NOMO-1 treated with dmso at 0.1 percent for 144 hours (cell line): ENCODE measurements at regions not wholly inside any gene's neighbourhood (a gene's known extent, or its start where the extent isn't known, plus 50 kb on each side); places are given as distances from the start of the nearest gene placed in this dataset.
"Not testable (repeated sequence)": the region's sequence is repeated elsewhere in the genome, so short reads cannot be mapped to it uniquely, and the experiment has no call there.

Experiments
- DNase-seq: peaks from one replicate; lab custom pipeline; 2025; ENCODE audit not compliant: unreplicated experiment; lab: John Stamatoyannopoulos, UW

DNA sequence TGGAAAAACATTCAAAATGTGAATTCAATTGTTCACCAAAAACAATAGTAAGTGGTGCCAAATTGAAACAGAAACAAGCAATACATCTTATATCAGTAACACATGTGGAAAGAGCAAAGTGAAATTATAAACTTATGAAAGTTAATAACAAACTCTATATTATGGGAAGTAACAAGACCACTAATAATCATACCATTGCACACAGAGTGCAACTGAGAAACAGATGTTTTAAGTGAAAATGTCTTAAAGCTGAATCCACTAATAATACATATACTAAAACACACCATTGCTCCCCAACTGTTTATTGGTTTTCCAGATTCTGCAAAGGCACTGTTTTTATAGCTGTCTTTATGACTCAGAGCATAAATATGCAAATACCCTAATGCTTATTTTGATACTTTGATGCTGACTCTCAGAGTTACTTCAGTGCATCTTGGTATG lies 292.3 kb downstream of the RFPL4B start:
- DNase-seq: no peak

- DNase-seq: no peak
Measured at GRCh38 chr6:112640891-112641290, 293.8 kb downstream of the RFPL4B start.

DNA sequence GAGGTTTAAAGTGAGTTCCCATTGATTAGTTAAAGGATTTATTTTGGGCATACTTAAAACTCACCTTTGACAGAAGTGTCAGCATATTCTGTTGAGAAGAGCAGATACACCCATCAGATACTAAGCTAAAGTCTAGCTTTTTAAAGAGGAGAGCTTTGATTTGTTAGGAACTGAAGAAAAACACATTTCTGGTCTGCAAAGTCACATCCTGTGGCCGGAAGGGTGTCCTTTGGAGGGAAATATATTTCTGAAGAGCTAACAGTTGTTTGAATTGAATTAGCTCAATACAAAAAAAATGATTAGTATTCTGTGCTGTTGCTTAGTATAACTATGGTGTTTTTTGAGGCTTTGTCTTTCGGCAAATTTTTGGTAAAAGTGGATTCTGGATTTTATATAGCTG lies 302.7 kb downstream of the RFPL4B start:
- DNase-seq: no peak

- no peak for DNase-seq
Measured at GRCh38 chr6:112651239-112651638, 304.1 kb downstream of the RFPL4B start.

DNA sequence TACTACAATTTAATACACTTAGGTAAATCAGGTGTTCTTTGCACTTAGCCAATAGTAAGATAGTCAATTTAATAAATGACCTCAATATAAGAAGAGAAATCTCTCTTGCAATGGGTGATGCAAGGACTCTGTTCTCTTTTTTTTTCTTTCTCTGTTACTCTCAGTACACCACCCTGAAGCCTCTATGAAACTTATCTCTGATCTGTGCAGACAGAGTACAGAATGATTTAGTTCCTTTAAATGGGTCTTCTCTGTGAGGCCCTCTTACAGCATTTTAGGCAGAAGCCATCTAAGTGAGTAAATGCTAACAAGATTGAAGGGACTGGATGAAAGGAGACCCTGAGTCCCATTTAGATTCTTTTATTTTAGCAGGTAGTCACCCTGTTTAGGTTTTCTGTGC lies 312.8 kb downstream of the RFPL4B start:
- DNase-seq: no peak

DNA sequence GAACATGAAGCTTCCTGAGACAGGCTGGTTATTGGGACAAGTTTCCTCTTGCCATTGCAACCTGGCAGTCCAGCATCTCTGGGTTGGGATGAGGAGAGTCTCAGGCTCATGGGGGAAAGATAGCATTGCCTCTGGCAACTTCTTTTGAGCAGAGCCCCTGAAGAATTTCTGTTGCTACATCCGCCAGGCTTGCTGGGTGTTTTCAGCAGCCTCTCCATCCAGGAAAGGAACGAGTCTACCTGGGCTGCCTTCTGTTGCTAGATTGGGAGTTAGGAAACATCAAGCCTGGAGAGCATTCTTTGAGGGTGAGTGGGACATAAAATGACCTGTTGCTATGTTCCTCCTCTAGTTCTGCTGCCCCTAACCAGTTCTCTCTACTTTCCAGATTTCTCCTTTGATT lies 313.5 kb downstream of the RFPL4B start:
- DNase-seq: no peak

- no peak for DNase-seq
Measured at GRCh38 chr6:112663698-112664097, 316.6 kb downstream of the RFPL4B start.

DNA sequence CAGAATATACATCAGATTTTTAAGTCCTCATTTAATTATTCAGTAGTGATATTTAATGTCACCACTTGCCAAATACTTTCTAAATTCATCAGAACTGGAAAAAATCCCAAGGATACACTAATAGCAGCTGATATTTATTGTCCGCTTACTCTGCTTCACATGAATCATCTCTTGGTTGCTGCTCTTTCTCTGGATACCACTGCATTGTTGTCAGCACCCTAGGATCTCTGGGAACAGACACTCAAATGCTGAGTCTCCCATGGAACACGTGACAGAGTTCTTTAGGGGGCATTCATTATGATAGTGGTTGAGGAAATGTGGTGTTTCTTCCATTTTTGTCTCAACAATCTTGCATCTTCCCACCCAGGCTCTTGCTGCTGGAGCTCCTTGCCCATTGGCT lies 318.0 kb downstream of the RFPL4B start:
- DNase-seq: no peak

- no peak for DNase-seq
Measured at GRCh38 chr6:112665815-112666214, 318.7 kb downstream of the RFPL4B start.

DNA sequence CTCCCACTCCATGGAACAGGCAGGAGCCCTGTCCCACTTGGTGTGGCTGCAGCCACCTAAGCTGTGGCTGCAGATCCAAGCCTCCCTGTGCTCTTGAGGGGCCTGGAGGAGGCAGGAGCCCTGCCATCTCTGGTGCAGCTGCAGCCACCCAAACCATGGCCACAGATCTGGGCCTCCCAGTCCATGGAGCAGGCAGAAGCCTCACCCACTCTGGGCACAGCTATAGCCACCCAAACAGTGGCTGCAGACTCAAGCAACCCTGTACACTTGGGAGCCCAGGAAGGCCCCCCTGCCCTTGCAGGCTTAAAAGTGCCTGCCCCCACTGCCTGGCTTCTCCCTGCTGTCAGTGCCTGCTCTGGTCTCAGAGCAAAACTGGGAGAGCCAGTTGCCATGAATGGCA lies 320.3 kb downstream of the RFPL4B start:
- DNase-seq: no peak

- no peak for DNase-seq
Measured at GRCh38 chr6:112680091-112680490, 333.0 kb downstream of the RFPL4B start.

- DNase-seq: no peak
Measured at GRCh38 chr6:112682071-112682470, 334.9 kb downstream of the RFPL4B start.

DNA sequence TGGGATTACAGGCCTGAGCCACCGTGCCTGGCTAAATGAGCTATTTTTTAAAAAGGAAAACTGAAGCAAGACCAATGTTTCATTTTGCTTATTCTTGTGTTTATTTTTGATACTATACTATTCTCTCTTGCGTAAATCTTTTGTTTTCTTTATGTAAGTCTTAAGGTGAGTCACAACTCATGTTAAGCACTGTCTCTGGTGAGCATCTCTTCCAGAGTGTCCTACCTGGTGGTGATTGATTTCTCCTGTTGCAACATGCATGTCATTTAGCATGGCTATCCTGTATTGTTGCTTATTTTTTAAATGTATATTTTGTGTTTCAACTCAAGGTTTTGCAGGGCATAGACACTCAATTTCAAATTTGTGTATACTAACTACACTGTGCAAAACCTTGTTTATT lies 336.0 kb downstream of the RFPL4B start:
- no peak for DNase-seq

DNA sequence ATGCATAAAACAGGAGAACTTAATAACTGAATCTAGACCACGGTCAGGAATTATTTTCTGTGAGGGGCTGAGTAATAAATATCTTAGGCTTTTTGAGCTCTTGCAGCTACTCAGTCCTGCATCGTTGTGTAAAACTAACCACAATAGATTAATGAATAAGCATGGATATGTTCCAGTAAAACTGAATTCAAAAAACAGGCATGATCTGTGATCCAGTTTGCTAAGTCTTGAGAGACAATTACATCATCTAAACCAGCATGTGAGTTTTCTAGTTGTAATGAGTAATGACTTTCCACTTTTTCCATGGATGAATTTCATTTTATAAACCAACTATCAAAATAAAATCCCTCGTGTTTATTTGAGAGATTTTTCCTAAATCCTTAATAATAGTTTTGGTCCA lies 336.8 kb downstream of the RFPL4B start:
- no peak for DNase-seq

- not testable (repeated sequence) for DNase-seq
Measured at GRCh38 chr6:112685521-112686220, 338.5 kb downstream of the RFPL4B start.

- DNase-seq: not testable (repeated sequence)
Measured at GRCh38 chr6:112688487-112689165, 341.5 kb downstream of the RFPL4B start.

DNA sequence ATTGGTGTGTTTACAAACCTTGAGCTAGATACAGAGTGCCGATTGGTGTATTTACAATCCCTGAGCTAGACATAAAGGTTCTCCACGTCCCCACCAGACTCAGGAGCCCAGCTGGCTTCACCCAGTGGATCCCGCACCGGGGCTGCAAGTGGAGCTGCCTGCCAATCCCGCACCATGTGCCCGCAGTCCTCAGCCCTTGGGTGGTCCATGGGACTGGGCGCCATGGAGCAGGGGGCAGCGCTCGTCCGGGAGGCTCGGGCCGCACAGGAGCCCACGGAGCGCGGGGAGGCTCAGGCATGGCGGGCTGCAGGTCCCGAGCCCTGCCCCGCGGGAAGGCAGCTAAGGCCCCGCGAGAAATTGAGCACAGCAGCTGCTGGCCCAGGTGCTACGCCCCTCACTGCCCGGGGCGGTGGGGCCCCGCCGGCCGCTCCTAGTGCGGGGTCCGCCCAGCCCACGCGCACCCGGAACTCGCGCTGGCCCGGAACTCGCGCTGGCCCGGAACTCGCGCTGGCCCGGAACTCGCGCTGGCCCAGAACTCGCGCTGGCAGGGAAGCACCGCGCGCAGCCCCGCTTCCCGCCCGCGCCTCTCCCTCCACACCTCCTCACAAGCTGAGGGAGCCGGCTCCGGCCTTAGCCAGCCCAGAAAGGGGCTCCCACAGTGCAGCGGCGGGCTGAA lies 342.2 kb downstream of the RFPL4B start:
- not testable (repeated sequence) for DNase-seq

GRCh38 chr6:112690497-112691202 lies 343.5 kb downstream of the RFPL4B start:
- DNase-seq: no peak

DNA sequence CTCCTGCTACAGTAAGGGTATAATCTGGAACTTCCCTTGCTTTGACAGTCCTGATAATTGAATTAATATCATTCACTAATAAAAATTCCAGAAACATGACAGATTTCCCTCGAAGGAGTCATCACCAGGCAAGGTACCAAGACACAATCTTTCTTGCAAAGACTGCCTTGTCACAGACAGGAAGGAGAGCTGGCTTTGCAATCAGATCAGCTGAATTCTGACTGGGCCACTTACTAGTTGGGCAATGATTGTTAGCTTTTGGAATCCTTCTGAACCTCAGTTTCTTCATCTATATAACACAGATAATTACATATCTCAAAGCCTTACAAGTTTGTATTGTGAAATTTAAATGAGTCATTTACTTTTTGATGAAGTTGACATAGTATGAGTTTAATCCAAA lies 344.2 kb downstream of the RFPL4B start:
- DNase-seq: no peak

DNA sequence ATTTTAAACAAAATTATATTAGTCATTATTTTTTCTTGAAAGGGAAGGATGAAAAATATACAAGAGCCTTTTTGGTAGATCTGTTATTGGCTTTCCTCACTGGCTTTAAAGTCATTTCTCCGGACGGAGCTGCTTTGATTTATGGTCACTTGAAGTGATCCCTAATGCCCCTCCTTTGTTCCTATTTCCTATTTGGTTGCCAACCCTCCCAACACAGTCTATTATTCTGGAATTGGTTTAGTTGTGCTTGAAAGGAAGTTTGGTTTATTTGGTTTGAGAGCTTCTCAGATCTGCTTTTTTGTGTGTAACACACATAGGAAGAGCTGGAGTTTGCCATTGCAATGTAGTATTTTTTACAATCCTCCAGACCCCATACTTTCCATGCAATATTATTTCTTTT lies 347.9 kb downstream of the RFPL4B start:
- DNase-seq: no peak

DNA sequence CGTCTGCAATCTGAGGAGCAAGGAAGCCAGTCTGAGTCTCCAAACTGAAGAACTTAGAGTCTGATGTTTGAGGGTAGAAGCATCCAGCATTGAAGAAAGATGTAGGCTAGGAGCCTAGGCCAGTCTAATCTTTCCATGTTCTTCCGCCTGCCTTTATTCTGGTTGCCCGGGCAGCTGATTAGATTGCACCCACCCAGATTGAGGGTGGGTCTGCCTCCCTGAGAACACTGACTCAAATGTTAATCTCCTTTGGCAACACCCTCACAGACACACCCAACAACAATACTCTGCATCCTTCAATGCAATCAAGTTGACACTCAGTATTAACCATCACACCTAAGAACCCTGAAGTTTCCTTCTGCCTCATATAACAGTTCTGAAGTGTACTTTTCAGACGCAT lies 350.1 kb downstream of the RFPL4B start:
- no peak for DNase-seq

GRCh38 chr6:112701201-112701600 lies 354.1 kb downstream of the RFPL4B start:
- DNase-seq: no peak
